ENCODE measurements at regions not wholly inside any gene's neighbourhood (a gene's known extent, or its start where the extent isn't known, plus 50 kb on each side); places are given as distances from the start of the nearest gene placed in this dataset.

DNA sequence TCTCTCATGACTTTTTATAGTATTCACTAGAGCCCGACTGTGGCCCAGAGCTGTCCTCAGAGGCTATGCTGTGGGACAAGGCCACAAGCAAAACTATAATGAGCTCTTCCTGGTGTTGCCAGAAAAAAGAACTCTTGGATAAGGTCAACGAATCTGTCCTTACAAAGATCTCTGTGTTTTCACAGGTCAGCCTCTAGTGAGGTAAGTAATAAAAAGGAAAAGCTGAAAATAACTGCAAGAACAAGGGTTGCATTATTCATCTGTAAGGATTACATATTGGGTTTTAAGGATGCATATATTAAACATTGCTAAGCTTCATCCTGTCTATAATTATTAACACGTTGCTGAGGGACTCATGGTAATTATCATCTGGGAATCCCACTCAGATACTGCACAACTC, 62.8 kb upstream of the ATL2 start:
- peaks cover 14% of the 10 kb centered on the region for H3K27me3 Mint-ChIP-seq
- ChIA-PET POLR2A (no interaction called here), CTCF (no interaction called here)
- no peak overlapping the region for H3K4me3 Mint-ChIP-seq
- peaks cover 8% of the 10 kb centered on the region for H3K4me1 Mint-ChIP-seq
- DNase-seq, result no peak
- no peak overlapping the region for H3K27ac Mint-ChIP-seq
- no peaks in the 10 kb centered on the region for H3K9me3 Mint-ChIP-seq
- H3K36me3 Mint-ChIP-seq (ENCODE audit: low read depth), result no peaks in the 10 kb centered on the region

DNA sequence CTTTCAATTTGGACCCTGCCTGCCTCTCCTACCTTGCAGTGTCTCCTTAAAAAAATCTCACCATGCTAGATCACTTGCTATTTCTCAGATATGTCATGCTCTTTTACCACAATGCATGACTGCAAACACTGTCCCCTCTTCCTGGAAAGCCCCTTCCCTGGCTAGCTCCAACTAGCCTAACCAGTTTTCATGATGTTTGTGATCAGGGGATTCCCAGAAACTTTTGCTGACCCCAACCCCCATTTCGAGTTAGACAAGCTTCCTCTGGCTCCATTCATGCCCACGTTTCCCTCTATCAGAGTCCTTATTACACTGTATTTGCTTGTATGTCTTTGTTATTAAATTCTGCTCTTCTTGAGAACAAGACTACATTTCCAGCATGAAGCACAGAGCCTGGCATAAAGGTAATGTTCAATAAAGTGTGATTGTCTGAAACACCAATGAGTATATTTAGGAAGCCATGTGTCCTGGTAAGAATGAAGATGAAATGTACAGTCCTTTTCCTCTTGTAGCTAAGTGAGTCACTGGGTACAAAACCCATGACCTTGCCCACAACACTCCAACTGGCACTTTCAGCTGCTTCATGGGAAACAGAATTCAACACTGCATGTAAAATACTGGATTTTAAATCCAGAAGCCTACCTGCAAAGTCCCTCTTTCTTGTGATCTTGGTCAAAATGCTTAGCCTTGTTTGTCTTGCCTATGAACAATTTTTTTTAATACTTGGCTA, 62.0 kb upstream of the ATL2 start:
- Mint-ChIP-seq H3K36me3 (ENCODE audit: low read depth) (no peaks in the 10 kb centered on the region), H3K9me3 (no peaks in the 10 kb centered on the region), H3K4me1 (peaks cover 8% of the 10 kb centered on the region), H3K27me3 (peaks cover 8% of the 10 kb centered on the region), H3K4me3 (no peak overlapping the region), H3K27ac (no peak overlapping the region)
- CTCF ChIA-PET, result interaction anchor here (1.2 kb wide), 1 partner anchor 330 kb away, joined by 3 read pairs; no protein-coding TSS in a partner anchor
- POLR2A ChIA-PET, result no interaction called here
- DNase-seq, result no peak

DNA sequence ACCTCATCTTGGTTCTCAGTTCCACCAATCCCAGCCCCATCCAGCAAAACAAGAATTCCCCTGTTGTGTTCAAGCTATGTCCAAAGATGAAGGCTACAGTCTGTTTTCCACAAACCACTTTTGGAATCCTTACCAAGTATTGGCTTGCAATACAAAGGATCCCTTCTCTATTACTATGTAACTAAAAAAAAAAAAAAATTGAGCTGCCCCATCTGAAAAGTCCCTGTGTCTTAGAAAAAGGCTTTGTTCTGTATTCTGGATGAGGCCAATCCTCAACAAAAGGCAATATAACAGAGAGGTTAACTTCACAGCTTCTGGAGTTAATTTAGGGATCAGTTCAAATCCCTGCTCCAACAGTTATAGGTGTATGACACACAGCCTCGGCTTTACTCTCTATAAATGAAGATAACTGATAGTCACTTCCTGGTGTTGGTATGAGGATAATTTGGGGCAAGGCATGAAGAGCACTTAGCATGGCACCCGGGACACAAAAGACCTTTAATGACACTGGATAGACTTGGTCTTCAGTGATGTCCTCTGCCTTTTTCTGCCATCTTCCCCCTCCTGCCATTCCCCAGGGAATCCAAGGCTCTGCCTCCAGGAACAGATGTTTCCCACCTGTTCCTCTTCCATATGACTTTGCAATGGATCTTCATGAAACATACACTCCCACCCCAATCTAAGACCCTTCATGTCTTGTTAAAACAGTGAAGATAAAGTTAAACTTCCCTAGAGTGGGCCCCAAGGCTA, 61.2 kb upstream of the ATL2 start:
- DNase-seq, result no peak
- peaks cover 8% of the 10 kb centered on the region for H3K27me3 Mint-ChIP-seq
- ChIA-PET CTCF (interaction anchor here (1.2 kb wide), 1 partner anchor 329 kb away, joined by 3 read pairs; no protein-coding TSS in a partner anchor), POLR2A (interaction anchor here (0.6 kb wide), 1 partner anchor 391 kb away, joined by 3 read pairs; no protein-coding TSS in a partner anchor)
- no peaks in the 10 kb centered on the region for H3K36me3 Mint-ChIP-seq (ENCODE audit: low read depth)
- H3K4me3 Mint-ChIP-seq, result no peak overlapping the region
- H3K27ac Mint-ChIP-seq, result no peak overlapping the region
- H3K4me1 Mint-ChIP-seq, result peaks cover 8% of the 10 kb centered on the region
- H3K9me3 Mint-ChIP-seq, result no peaks in the 10 kb centered on the region

DNA sequence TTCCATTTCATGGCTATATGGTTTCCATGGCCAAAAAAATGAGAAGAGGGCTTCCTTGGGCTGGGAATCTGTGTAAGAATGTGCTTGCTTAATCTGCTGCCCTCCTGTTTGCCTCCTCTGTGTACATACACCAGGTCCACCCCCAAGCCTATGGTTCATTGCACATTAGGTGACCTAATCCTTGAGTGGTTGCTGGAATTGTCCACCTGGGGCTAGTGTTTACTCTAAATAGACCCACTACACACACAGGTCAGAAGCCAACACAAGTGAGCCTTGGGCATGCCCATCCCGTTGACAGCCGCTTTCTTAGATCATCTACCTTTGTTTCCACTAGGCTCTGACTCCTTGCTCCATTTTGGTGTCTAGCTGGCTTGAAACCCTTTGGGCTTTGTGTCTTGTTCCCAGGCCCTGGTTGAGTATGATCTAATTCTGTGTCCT, 59.2 kb upstream of the ATL2 start:
- H3K27me3 Mint-ChIP-seq, result no peaks in the 10 kb centered on the region
- no peaks in the 10 kb centered on the region for H3K9me3 Mint-ChIP-seq
- ChIA-PET CTCF (no interaction called here), POLR2A (no interaction called here)
- no peaks in the 10 kb centered on the region for H3K36me3 Mint-ChIP-seq (ENCODE audit: low read depth)
- peaks cover 8% of the 10 kb centered on the region for H3K4me1 Mint-ChIP-seq
- no peak for DNase-seq
- no peak overlapping the region for H3K27ac Mint-ChIP-seq
- no peak overlapping the region for H3K4me3 Mint-ChIP-seq

DNA sequence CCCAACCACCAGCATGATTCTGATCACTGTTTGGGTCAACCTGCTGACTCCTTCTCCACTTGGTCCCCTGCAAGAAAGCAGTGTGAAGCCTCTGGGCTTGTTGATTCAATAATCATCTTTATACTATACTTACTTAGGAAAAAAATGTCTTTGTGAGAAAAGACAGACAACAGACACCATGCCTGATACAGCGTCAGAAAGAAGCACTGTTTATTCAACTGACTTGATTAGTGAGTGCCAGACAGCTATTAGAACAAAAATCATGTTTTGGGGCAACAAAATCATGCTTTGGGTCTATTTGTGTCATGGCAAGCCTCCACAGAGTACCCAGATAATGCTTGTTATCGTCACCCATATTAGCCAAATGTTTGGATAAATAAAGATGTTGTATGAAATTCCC, 58.7 kb upstream of the ATL2 start:
- Mint-ChIP-seq H3K27me3 (no peaks in the 10 kb centered on the region), H3K36me3 (ENCODE audit: low read depth) (no peaks in the 10 kb centered on the region), H3K27ac (no peak overlapping the region), H3K4me1 (peaks cover 8% of the 10 kb centered on the region), H3K4me3 (no peak overlapping the region), H3K9me3 (no peaks in the 10 kb centered on the region)
- no peak for DNase-seq
- CTCF ChIA-PET, result no interaction called here
- POLR2A ChIA-PET, result no interaction called here

DNA sequence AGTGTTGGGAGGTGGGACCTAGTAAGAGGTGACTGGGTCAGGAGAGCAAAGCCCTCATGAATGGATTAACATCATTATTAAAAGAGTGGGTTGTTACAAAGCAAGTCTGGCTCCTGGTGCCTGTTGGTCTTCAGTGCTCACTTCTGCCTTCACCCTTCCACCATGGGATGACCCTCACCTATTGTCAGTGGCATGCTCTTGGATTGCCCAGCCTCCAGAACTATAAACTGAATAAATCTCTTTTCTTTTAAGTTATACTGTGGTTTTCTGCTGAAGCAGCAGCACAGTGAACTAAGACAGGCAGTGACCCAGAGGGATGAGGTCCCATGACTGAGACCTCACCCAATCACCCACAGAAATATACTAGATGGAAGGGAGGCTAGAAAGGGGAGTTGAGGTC, 57.5 kb upstream of the ATL2 start:
- POLR2A ChIA-PET, result no interaction called here
- no peak overlapping the region for H3K4me3 Mint-ChIP-seq
- peaks cover 8% of the 10 kb centered on the region for H3K4me1 Mint-ChIP-seq
- H3K36me3 Mint-ChIP-seq (ENCODE audit: low read depth), result no peaks in the 10 kb centered on the region
- H3K27me3 Mint-ChIP-seq, result no peaks in the 10 kb centered on the region
- DNase-seq, result no peak
- H3K27ac Mint-ChIP-seq, result no peak overlapping the region
- no peaks in the 10 kb centered on the region for H3K9me3 Mint-ChIP-seq
- CTCF ChIA-PET, result interaction anchor here (1.5 kb wide), 1 partner anchor 29 kb away, joined by 4 read pairs; no protein-coding TSS in a partner anchor

DNA sequence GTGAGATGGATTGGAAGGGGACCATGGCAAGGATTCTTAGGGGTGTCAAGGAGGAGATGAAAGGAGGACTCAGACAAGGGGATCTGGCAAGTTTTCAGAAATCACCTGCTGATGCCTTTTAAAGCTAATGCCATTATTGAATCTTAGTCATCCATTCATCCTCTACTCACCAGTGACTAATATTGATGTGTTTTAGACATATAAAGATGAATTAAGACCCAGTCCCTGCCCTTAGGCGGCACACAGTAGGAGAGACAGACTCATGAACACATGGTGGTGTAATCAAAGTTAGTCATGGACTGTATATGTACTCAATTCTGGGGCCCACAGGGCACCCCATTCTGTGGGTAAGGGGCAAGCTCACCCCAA, 56.5 kb upstream of the ATL2 start:
- no peaks in the 10 kb centered on the region for H3K9me3 Mint-ChIP-seq
- peaks cover 2% of the 10 kb centered on the region for H3K4me1 Mint-ChIP-seq
- no peak for DNase-seq
- no peaks in the 10 kb centered on the region for H3K36me3 Mint-ChIP-seq (ENCODE audit: low read depth)
- no peak overlapping the region for H3K4me3 Mint-ChIP-seq
- ChIA-PET CTCF (interaction anchor here (0.6 to 1.5 kb wide), 3 partner anchors 28 to 134 kb away, joined by 3 to 4 read pairs (median 4); no protein-coding TSS in a partner anchor), POLR2A (no interaction called here)
- H3K27me3 Mint-ChIP-seq, result no peaks in the 10 kb centered on the region
- H3K27ac Mint-ChIP-seq, result no peak overlapping the region

DNA sequence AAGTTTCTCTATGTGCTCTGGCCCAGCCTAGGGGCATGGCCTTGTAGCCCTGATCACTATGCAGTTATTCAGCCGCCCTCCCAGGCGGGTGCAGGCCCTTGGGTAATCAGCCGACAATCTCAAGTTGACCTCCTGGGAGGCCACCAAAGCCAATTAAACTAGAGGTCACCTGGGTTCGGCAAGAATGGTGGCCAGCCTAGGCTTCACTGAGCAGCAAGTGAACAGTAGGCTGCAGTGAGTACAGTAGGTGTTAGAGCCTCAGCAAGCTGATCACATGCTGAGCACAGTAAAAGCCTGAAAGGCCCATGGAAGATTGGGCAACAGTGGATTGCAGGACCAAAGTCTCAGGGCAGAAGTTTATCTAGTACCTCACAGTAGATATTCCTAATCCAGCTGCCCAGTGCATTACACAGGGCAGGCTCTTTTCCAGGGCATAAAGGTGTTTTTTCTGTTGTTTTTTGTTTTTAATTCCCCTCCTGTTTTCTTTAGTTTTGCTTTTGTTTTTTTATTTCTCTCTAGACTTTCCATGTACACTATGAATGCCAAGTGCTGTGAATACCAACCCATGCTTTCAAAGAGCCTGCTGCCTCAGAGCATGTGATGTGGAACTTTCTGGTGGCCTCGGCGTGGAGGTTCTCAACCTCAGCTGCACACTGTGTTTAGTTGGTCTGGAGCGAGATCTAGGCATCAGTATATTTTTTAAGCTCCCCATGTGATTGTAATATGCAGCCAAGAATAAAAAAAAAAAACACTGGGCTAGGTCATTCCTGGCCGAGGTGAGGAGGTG, 55.9 kb upstream of the ATL2 start:
- DNase-seq, result no peak
- Mint-ChIP-seq H3K4me3 (no peak overlapping the region), H3K27ac (no peak overlapping the region), H3K36me3 (ENCODE audit: low read depth) (no peaks in the 10 kb centered on the region), H3K9me3 (no peaks in the 10 kb centered on the region), H3K4me1 (no peaks in the 10 kb centered on the region), H3K27me3 (no peaks in the 10 kb centered on the region)
- POLR2A ChIA-PET, result no interaction called here
- CTCF ChIA-PET, result interaction anchor here (0.6 to 1.5 kb wide), 3 partner anchors 27 to 134 kb away, joined by 3 to 4 read pairs (median 4); no protein-coding TSS in a partner anchor

DNA sequence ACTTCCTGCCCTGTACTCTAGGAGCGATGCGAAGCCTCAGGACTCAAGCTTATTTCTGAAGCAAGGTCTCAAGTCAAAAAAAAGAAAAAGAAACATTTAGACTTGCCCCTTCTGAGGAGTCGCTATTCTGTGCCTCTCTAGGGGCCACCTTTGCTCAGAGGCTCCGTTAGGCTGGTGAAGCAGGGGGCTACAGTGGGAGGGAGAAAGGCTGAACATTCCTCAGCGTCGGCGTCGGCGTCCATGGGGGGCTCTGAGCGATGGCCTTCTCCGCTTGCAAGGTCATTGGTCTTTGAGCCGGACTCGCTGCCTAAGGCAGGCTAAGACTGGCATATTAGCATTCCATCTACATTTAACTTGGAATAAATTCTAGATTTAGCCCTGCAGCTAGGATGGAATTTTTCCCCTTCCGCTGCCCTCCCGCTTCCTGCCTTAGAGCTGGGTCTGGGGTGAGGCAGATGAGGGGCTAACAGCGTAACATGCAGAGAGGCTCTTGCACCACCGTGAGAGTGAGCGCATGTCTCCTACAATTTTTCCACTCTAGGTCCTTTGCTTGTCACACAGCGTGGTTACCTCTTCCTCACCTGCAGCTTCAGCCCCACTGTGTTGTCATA, 53.6 kb upstream of the ATL2 start:
- Mint-ChIP-seq H3K4me1 (no peaks in the 10 kb centered on the region), H3K27ac (no peak overlapping the region), H3K36me3 (ENCODE audit: low read depth) (no peaks in the 10 kb centered on the region), H3K9me3 (no peaks in the 10 kb centered on the region), H3K27me3 (peaks cover 1% of the 10 kb centered on the region), H3K4me3 (no peak overlapping the region)
- DNase-seq, result no peak
- POLR2A ChIA-PET, result no interaction called here
- CTCF ChIA-PET, result interaction anchor here (0.7 to 0.8 kb wide), 2 partner anchors 9 to 54 kb away, joined by 3 to 4 read pairs; no protein-coding TSS in a partner anchor

DNA sequence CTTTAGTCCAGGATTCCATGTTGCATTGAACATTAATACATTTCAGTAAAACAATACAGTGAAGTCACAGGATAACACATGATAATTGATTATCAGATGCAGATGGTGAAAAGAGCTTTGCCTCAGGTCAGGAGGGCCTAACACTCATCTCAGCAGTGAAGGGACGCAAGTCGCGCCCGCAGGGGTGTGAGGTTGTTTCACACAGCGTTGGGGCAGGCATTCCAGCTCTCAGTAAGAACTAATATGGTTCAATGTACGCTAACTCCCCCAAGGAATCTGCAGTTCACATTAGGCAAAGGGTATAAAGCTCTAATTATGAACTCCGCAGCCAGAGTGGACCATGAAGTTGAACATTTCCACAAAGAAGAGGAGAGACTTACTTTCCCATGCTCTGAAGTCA, 53.1 kb upstream of the ATL2 start:
- H3K27me3 Mint-ChIP-seq, result peaks cover 6% of the 10 kb centered on the region
- H3K9me3 Mint-ChIP-seq, result no peaks in the 10 kb centered on the region
- no peak for DNase-seq
- no peaks in the 10 kb centered on the region for H3K36me3 Mint-ChIP-seq (ENCODE audit: low read depth)
- H3K4me1 Mint-ChIP-seq, result no peaks in the 10 kb centered on the region
- H3K4me3 Mint-ChIP-seq, result no peak overlapping the region
- POLR2A ChIA-PET, result no interaction called here
- no peak overlapping the region for H3K27ac Mint-ChIP-seq
- CTCF ChIA-PET, result interaction anchor here (0.8 kb wide), 1 partner anchor 9 kb away, joined by 4 read pairs; no protein-coding TSS in a partner anchor

DNA sequence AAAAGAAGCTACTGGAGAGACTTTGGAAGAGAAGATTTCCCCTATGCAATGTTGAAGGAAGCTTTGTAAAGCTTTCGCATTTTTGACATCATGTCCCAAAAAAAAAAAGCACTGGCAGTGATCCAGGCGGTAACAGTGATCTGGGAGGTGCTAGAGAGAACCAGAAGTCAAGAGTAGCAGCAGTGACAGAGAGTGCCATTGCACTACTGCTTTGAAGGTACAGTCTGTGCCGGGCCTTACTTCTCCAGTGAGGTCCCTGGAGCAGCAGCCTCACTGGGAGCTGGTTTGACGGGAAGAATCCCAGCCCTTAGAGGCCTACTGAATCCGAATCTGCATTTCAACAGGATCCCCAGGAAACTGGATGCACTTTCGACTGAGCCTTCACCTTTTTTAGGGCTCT, 50.9 kb upstream of the ATL2 start:
- ChIA-PET POLR2A (no interaction called here), CTCF (no interaction called here)
- no peak overlapping the region for H3K4me3 Mint-ChIP-seq
- peaks cover 6% of the 10 kb centered on the region for H3K27me3 Mint-ChIP-seq
- DNase-seq, result no peak
- no peaks in the 10 kb centered on the region for H3K36me3 Mint-ChIP-seq (ENCODE audit: low read depth)
- H3K27ac Mint-ChIP-seq, result no peak overlapping the region
- H3K4me1 Mint-ChIP-seq, result no peaks in the 10 kb centered on the region
- H3K9me3 Mint-ChIP-seq, result no peaks in the 10 kb centered on the region

DNA sequence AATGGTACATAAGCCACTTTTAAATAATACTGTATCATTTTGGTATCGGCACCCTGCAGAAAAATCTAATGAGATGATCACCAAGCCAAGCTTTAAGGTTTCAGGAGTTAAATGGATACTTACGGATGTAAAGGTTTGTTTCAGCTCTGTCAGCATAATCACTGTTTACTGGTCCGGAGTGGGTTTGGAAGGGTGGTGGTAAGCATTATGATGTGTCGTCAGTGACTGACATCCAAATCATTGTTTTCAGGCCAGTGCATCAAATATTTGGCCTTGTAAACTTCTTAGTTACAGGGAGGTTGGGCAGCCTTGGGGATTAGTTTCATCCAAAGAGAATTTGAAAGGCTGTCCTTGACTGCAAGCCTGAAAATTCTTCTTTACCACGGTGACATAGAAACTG, 50.0 kb upstream of the ATL2 start:
- no peaks in the 10 kb centered on the region for H3K9me3 Mint-ChIP-seq
- ChIA-PET CTCF (no interaction called here), POLR2A (no interaction called here)
- H3K4me1 Mint-ChIP-seq, result no peaks in the 10 kb centered on the region
- no peaks in the 10 kb centered on the region for H3K36me3 Mint-ChIP-seq (ENCODE audit: low read depth)
- no peak for DNase-seq
- no peak overlapping the region for H3K4me3 Mint-ChIP-seq
- H3K27ac Mint-ChIP-seq, result no peak overlapping the region
- H3K27me3 Mint-ChIP-seq, result peaks cover 6% of the 10 kb centered on the region

All from activated CD4-positive, alpha-beta T cell treated with anti-CD3 and anti-CD28 coated beads, Interleukin-2, amount 10 ng/mL, durations not matched to agents 7 days and 5 days (primary cell).